ENCODE measurements at regions not wholly inside any gene's neighbourhood (a gene's known extent, or its start where the extent isn't known, plus 50 kb on each side); places are given as distances from the start of the nearest gene placed in this dataset.
"Not testable (repeated sequence)": the region's sequence is repeated elsewhere in the genome, so short reads cannot be mapped to it uniquely, and the experiment has no call there.

DNA sequence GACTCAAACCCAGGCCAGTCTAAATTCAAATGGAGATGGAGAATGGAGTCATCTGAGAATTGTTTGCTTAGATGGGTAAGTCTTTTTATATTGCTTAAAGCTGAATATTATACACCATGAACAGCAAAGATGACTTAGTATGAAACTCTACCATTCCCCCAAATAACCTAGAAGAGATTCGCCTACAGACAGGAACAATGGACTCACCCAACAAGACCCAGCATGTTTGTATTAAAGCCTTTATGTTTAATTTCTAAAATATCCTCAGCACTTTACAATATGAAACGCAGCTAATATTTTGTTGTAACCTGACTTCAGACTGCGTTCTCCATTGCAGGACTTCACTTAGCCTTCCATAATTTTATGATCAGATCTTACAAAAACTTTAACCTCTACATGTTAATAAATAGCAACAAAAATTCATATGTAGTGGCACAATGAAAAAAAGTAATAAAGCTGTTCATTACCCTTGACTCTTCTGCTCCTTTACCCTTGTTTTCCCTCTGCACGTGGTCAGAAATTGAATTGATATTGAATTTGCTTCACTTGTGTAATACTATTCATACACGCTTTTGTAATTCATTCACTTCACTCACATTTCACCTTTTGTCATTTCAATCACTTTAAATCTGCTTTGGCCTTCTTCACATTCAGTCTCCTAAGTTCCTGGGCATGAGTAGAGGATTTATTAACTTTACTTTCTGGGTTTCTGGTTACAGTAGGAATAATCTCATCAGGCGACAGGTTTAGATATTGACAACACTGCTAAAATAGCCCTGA, 177.3 kb upstream of the PTBP2 start:
- intact Hi-C loops (cut with DNase I), result no loop called here
- DNase-seq (ENCODE audit: low spot score) (no peak), ATAC-seq (no peak)

DNA sequence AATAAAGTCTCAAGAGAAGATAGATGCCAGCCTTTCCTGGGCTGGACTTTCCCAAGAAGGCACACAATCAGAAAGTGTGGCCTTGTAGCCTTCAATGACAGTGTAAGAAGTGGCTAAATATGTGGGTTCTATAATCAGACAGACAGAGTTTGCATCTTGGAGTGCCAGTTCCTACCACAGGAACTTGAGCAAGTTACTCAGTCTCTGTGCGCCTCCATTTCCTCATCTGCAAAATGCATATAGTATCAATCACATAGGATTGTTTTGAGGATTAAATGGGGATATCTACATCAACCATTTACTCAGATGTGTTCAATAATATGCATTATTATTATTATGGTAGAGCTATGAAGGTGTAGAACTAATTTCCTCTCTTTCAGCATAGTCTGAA, 176.8 kb upstream of the PTBP2 start:
- ATAC-seq, result no peak
- DNase-seq (ENCODE audit: low spot score), result no peak
- intact Hi-C loops (cut with DNase I), result no loop called here

DNA sequence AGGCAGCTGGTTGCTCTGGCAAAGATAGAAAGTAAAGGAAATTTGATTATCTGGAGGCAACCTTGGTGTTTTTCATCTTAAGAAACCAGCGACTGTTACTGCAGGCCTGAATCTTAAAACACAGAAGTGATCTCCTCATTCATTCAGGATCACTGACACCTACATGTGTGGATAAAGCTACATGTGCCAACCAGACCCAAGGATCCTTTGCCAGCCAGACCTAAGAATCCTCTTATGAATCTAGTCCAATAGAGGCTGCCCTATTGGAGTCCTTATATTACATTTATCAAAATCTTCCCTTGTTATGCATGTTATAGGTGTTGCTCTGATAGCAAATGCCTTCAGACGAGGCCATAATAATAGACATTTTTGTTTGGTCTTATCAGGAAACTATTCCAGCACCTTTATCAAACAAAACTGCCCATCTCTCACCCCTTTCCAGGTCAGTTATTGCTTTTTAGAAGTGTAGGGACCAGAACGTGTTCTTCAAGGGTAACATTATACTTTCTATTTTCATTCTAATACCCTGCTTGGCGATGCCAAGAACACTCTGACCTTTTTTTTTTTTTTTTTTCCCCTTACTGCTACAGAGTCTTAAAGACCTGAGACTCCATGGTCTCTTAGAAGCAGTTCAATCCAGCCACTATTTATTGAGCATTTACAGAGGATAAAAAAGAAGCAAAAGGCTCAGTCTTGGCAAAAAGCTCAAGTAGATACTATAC, 175.5 kb upstream of the PTBP2 start:
- no peak for ATAC-seq
- DNase-seq (ENCODE audit: low spot score), result no peak
- intact Hi-C loops (cut with DNase I), result no loop called here

DNA sequence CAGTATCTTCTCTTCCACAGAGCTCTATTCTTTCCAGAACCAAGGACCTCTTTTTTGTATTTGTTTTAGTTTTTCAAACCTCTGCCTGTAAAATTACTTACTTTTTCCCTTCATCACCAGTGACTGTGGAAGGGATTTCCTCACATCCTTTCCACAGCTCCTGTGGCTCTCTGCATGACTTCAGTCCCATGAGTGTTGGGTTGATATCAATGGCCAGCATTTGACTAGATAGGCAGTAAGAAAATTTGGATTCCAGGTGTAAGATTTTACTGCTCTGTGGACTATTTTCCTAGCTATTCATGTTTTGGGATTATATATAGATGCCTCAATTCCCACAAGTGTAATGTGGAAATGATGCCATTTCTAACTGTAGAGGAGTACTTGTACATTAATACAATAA, 171.5 kb upstream of the PTBP2 start:
- peak; percentile 77 for ATAC-seq
- DNase-seq (ENCODE audit: low spot score), result no peak
- intact Hi-C loops (cut with DNase I), result no loop called here

DNA sequence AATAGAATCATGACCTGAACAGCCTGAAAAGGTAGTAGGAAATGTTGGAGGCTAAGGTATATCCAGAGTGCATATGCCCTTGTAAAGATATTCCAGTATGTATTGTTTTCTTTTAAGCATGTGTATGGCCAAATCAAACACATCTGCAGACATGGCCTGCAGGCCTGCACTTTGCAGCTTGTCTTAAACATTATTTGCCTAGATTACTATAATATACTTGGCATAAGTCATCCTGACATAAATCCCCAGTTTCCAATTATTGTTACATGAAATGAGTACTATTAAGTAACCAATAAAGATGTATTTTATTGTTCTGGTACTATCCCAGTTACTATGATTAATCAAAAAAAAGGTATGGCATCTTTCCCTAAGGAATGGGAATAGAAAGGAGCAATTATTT, 169.1 kb upstream of the PTBP2 start:
- ATAC-seq (no peak), DNase-seq (ENCODE audit: low spot score) (no peak)
- intact Hi-C loops (cut with DNase I), result no loop called here

DNA sequence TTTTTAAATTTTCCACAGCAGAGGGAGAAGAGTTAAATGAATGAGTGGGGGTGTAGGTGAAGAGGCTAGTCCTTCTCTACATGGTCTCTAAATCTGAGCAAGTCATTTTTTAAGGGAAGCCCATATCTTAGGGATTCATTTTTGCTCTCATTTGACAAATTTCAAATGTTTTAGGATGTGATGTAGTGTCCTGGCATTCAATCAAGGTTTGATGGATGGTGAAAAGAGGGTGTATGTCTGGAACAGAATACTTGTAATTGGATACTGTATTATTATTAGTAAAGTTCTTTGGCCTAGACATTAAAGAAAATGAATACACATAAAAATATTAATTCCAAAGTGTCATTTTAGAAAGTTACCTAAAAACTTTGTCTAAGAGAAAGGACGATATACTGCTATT, 167.8 kb upstream of the PTBP2 start:
- no peak for DNase-seq (ENCODE audit: low spot score)
- no peak for ATAC-seq
- intact Hi-C loops (cut with DNase I), result no loop called here

DNA sequence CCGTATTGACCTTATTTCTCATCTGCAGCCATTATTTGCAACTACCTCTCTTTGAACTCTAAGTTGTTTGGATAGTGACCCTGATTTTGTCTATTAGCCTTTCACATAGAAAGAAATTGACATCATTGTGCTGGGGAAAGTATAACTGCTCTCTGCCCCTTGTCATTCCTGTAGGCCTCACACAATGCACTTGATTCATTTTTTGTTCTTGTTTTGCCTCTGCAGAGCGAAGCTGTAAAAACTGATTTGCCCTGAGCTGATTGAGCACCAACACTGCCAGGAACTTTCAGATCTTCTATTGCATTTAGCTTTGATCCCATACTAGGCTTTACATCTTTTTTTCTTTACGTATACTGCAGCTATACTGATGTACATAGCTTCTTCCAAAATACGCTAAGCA, 167.2 kb upstream of the PTBP2 start:
- DNase-seq (ENCODE audit: low spot score) (no peak), ATAC-seq (no peak)
- intact Hi-C loops (cut with DNase I), result no loop called here

DNA sequence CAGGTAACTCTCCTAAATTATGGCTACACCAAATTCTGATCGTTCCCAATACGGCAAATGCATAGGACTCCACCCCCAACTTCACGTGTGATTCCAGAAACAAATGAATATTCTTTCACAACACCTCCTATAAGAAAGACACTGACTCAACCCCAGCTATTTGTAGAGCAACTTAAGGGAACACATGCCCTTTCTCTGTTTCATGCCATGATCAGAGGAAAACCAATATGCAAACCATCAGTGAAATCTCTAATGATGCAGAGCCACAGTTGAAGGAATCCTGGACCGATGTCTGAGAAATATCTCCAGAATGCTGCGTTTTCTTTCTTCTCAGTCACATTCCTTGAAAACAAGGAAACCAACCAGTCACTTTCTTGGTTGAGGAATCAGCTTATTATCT, 164.2 kb upstream of the PTBP2 start:
- ATAC-seq, result no peak
- DNase-seq (ENCODE audit: low spot score), result no peak
- intact Hi-C loops (cut with DNase I), result no loop called here

DNA sequence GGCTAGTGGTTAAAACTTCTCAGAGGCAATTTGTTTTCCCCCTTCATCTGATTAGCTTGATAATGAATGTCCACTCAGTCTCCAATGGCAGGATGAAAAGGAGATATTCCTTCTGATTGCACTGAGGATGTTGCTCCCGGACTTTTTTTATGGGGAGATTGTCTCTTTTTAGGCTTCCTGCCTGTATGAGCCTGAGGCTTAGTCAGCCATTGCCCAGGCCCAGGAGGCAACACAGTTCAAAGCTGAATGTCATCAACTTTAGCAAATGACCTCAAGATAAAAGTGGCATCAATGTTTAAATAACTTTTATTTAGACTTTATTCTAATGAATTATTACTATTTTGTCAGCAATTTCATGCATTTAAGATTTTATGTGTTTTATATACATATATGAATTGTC, 162.9 kb upstream of the PTBP2 start:
- no peak for ATAC-seq
- DNase-seq (ENCODE audit: low spot score), result no peak
- intact Hi-C loops (cut with DNase I), result no loop called here

DNA sequence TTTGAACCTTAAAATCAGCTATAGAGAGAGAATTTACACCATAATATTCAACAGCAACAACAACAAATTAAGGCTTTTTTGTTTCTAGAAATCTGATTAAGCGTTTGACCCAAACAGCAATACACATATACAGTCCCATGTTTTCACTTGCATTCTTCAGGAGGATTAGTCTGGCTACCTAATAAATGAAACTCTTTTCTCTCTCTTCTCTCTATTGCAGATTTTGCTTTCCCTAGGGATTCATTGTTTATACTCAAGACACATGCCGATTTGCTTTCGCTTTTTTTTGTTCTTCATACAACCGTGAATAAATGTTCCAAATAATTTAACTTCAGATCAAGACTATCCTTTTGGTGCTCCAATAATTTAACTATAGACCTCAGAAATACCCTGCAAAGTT, 162.4 kb upstream of the PTBP2 start:
- ATAC-seq, result peak; percentile 51
- no peak for DNase-seq (ENCODE audit: low spot score)
- intact Hi-C loops (cut with DNase I), result no loop called here

DNA sequence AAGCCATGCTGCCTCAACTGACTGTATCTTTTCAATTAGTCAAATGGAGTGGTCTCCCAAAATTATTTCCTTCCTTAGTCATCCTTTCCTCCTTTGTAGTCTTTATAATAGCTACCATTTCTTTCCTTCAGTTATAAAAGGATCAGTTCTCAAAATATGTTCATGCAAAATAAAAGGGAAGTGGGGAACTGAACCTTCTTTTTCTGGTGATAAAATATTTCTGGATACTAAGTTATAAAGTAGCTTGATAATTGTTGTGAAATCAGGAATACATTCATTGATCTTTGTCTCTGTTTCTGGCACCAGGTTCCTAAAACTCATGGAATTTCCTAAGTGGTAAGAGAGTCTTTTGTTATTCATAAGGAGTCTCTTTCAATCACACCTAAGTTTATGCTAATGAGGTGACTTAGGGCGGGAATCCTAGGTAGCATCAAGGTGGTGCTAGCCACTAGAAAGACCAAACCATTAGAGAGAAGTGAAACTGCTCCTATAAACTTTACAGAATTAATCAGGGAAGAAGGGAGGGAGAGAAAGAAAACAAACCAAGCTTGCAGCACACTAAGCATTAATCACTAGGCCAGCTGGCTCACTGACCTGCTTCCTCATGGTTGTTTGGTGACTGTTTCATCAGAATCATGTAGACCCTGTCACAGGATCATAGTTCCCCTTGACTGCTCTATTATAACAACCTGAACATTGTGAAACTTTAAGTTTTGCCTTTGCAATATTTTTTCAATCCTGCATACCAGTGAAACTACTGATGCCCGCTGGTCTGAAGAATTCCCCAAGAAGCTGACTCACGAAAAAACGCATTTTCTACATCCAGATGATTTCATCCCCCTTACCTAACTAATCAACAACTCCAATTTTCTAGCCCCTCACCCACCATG, 161.6 kb upstream of the PTBP2 start:
- DNase-seq (ENCODE audit: low spot score), result no peak
- ATAC-seq, result peak; percentile 92
- intact Hi-C loops (cut with DNase I), result no loop called here

DNA sequence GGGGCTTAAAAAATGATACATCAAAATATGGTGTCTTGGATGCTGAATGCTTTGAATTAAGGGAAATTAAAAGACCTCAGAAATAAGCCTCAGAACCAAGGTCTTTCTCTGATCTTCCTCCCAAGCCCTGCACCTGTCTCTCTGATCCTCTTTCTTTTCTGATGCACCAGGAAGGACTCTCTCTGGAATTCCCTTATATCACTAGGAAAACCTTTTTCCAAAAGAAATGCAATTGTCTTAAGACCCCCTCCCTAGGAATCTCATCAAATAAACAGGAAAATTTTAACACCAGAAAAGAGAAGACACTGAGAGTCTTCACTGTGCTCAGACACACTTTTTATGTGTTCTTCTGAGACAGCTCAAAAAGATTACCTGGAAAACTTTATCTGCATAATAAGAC, 159.5 kb upstream of the PTBP2 start:
- DNase-seq (ENCODE audit: low spot score), result no peak
- no peak for ATAC-seq
- intact Hi-C loops (cut with DNase I), result no loop called here

DNA sequence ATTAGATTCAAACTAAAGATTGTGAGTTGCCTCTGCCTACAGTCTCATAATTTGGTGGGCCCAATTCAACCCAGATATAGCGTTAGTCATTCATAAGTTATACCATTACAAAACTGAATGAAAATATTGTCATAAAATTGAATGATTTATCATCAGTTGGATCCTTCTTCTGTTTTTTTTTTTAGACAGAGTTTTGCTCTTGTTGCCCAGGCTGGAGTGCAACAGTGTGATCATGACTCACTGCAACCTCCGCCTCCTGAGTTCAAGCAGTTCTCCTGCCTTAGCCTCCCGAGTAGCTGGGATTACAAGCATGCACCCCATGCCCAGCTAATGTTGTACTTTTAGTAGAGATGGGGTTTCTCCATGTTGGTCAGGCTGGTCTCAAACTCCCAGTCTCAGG, 157.2 kb upstream of the PTBP2 start:
- DNase-seq (ENCODE audit: low spot score); intact Hi-C loops (cut with DNase I); ATAC-seq: not testable (repeated sequence)

DNA sequence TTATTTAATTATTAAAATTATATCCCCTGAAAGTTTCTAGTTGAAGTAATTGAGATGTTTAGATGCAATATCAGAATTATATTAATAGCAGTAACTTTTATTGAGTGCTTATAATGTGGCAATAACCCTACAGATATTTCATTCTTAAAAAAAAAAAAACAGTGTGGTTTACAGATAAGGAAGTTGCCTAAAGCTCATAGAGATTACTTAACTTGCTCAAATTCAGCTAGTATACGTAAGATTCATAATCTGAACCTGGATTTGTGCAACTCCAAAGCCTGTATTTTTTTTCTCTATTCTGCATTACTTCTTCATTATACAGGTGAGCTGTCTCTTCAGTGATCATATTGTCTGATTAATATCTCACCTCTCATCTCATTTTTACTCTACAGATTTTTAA, 156.0 kb upstream of the PTBP2 start:
- DNase-seq (ENCODE audit: low spot score) (no peak), ATAC-seq (no peak)
- intact Hi-C loops (cut with DNase I), result no loop called here

DNA sequence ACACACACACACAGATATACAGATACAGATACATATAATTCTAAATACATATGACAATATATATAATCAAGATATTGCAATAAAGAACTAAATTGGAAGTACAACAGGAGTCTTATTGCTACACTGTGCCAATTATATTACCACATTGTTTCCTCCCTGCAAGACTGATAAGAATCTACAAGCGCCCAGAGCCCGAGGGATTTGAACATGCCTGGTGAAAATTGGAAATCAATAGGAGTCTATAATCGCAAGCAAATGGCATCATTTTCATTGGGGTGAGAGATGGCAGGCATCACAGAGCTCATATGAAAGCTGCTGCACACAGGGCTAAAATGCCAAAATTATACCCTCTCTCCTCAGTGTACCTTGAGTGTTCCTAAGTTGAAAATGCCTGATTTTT, 152.9 kb upstream of the PTBP2 start:
- DNase-seq (ENCODE audit: low spot score) (no peak), ATAC-seq (no peak)
- intact Hi-C loops (cut with DNase I), result no loop called here

DNA sequence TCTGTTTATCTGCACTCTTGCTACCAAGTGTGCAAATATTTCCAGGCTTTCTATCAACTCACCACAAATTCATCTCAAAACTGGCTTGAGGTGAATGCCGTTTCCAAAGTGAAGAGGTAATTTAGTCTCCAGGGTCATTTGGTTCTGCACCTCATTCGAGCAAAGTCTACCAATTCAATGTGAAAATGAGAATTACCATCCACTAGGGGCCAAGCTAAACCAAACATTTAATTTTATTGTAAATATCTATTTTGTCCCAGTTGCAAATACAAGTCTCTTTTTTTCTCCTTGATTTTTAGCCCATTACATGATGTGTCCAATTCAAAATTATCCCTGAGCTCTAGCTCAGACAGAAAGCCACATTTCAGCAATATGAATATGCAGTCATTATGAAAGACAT, 152.3 kb upstream of the PTBP2 start:
- DNase-seq (ENCODE audit: low spot score) (no peak), ATAC-seq (no peak)

DNA sequence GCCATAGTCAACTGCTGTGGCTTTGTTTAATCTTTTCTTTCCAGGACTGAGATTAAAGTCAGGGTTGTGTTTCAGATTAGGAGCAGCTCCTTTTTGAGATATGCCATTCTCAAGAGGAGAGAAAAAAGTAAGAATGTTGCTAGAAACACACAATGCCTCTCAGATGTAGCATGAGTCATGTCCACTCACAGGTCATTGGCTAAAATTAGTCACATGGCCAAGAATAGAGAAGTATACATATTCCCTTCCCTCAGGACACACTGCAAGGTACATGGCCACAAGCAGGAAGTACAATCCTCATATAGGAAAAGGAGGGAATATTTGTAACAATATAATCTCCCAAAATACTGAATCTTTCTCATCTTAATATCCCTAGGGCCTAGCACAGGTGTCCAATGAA, 141.9 kb upstream of the PTBP2 start:
- intact Hi-C loops (cut with DNase I), result no loop called here
- ATAC-seq, result no peak
- no peak for DNase-seq (ENCODE audit: low spot score)

More for the DNA sequence above, 152.3 kb upstream of the PTBP2 start:
- intact Hi-C loops (cut with DNase I), result no loop called here

DNA sequence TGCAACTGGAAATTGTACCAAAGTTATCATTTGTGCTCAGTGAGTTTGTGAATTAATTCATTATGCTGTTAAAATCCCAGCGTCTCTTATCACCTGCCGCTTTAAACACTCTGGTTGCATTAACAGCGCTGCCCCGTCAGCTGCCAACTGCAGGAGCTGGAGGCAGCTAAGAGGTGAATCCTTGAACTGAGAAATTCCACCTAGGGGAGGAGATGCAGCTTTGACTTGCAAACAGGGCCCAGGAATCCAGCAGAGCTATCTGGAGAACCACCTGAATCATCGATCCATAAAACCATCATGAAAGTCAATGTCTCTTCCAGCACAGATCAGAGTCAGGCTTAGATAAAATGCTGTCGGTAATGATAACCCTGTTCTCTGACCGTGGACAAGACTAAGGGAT, 140.7 kb upstream of the PTBP2 start:
- ATAC-seq, result no peak
- intact Hi-C loops (cut with DNase I), result no loop called here
- DNase-seq (ENCODE audit: low spot score), result no peak

DNA sequence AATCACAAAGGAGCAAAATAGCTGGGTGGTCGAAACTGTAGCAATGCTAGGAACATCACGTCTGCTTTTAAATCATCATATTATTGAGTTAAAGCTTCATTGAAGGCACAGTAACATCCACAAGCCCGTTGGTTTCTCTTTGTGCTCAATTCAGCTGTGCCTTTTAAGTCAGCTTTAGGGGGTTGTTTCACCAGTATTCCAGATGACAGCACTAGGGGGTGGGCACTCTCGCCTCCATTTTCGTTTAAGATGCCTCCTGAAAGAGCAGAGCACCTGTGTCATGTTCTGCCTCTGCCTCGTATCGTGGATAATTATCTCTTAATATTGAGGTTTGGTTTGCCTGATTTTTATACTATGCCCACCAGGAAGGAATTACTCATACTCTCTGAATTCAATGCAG, 139.8 kb upstream of the PTBP2 start:
- DNase-seq (ENCODE audit: low spot score) (no peak), ATAC-seq (no peak)
- intact Hi-C loops (cut with DNase I), result no loop called here

DNA sequence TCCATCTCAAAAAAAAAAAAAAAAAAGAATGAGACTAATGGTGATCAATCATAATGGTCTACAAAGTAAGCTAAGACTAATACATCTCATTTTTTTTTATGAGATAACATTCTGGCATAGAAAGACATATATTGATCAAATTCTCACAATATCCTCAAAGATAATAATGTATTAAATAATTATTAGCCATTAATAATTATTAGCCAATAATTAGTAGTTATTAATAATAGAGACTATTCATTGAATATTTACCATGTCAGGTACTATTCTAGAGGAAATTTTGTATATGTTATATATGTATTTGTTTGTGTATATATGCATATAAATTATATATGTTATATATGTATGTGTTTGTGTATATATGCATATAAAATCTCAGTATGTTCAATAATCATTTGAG, 137.7 kb upstream of the PTBP2 start:
- intact Hi-C loops (cut with DNase I), result no loop called here
- DNase-seq (ENCODE audit: low spot score) (no peak), ATAC-seq (no peak)
